DOHH2 (cell line): ENCODE measurements at regions not wholly inside any gene's neighbourhood (a gene's known extent, or its start where the extent isn't known, plus 50 kb on each side); places are given as distances from the start of the nearest gene placed in this dataset.

Experiments
- CTCF ChIP-seq: fragments of 200-600 bp; sonication (generic); IDR thresholded peaks from one replicate; pipeline ENCODE4 v1.5.1; 2014; ENCODE audit warnings: antibody characterized with exemption, mild to moderate bottlenecking, low read depth, low read length; ENCODE audit not compliant: poor library complexity, severe bottlenecking
- EZH2phosphoT487 ChIP-seq: fragments of 200-600 bp; sonication (generic); IDR thresholded peaks from 2 replicates; pipeline ENCODE4 v1.6.1; 2017; ENCODE audit warnings: borderline replicate concordance, mild to moderate bottlenecking, antibody characterized with exemption, low read length, moderate library complexity, mixed read lengths

- no peak for TF ChIP-seq CTCF
- no peak for TF ChIP-seq EZH2phosphoT487
Observed at GRCh38 chr7:9240001-9240400, 806.6 kb downstream of the NXPH1 start.
